ENCODE measurements at regions not wholly inside any gene's neighbourhood (a gene's known extent, or its start where the extent isn't known, plus 50 kb on each side); places are given as distances from the start of the nearest gene placed in this dataset.
A peak's percentile ranks its signal among the peaks of the same experiment; 100 is the strongest.

- 74 to 100% methylated on average over 1 to 2 of the region's 2 CpGs for WGBS, 2 donors
- intact Hi-C loops (cut with DNase I; ENCODE audit: low total_unique reads): no loop called here
- H3K9me3 ChIP-seq: no peaks in the 10 kb centered on the region
Observed at GRCh38 chrX:134747006-134747405, 50.0 kb downstream of the PABIR2 start.

DNA sequence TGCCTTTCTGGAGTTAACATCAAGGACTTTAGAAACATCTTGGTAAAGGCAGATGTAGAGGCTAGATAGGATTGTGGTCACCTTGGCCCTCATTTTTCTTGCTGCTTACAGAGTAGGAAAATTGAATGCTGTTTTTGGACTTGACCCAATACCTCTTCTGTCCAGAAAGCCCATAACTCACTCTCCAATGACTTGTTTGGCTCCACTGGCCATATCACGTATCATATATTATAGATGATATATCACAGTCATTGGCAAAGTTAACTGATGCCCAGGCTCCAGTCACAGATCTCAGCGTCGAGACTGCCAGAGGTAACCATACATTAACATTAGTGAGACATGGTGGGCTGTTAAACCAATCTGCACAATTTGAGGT lies 50.6 kb downstream of the PABIR2 start:
- no peaks in the 10 kb centered on the region for H3K9me3 ChIP-seq
- peak overlapping the region in 1 of 2 donors; percentile 24 for H3K27ac ChIP-seq
- TF ChIP-seq CTCF (IDR thresholded peaks at IDR 0.05) (no peak), POLR2A (IDR thresholded peaks at IDR 0.05) (no peak)
- no peak for DNase-seq
- WGBS, 2 donors: 45 to 73% methylated on average over 3 of the region's 3 CpGs
- H3K27me3 ChIP-seq: no peaks in the 10 kb centered on the region
- no peaks in the 10 kb centered on the region for H3K36me3 ChIP-seq (ENCODE audit: low read depth, missing control alignments)
- intact Hi-C loops (cut with DNase I; ENCODE audit: low total_unique reads): no loop called here
- no peak overlapping the region for H3K4me3 ChIP-seq
- peaks cover 6% of the 10 kb centered on the region for H3K4me1 ChIP-seq

More at GRCh38 chrX:134747006-134747405, 50.0 kb downstream of the PABIR2 start:
- H3K4me1 ChIP-seq: peaks cover 6% of the 10 kb centered on the region
- peak overlapping the region in 1 of 2 donors; percentile 24 for H3K27ac ChIP-seq
- no peak for DNase-seq
- TF ChIP-seq CTCF (IDR thresholded peaks at IDR 0.05) (no peak), POLR2A (IDR thresholded peaks at IDR 0.05) (no peak)
- no peak overlapping the region for H3K4me3 ChIP-seq
- no peaks in the 10 kb centered on the region for H3K36me3 ChIP-seq (ENCODE audit: low read depth, missing control alignments)
- no peaks in the 10 kb centered on the region for H3K27me3 ChIP-seq

DNA sequence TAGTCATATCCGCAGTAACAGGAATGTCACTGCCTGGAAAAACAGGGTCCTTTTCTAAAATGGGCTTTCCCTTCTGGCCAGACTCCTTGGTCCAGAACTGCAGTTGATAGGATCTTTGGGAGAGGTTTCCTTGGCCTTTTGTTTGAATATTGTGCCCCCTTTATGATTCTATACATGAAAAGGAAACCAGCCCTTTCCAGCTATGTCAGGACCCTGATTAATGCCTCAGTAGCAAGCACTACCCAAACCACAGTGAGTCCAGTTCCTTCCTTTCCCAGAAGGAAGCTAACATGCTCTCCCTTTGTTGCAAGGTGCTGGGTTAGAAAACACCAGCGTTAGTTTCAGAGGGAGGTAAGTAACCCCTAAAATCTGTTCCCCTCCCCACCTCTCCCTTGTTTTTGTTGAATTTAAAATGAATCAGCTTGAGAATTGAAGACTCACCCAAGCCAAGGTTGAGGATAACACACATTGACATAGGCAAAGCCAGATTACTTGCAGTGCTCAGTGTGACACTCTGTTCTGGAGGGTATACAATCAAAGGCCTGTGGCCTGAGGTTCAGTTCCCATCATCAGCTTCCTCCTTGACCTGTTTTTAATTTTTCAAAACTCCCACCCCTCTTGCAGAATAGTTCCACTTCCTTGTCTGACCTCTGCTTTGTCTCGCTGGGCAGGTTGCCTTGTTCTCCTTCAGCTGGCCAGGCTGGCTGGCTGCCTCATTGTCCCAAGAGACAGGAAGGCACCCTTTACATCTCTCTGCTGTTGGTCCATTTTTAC lies 51.2 kb downstream of the PABIR2 start:
- whole genome bisulfite sequencing, 2 donors: 49 to 72% methylated on average over 3 of the region's 3 CpGs
- intact Hi-C loops (cut with DNase I; ENCODE audit: low total_unique reads): no loop called here
- H3K36me3 ChIP-seq (ENCODE audit: low read depth, missing control alignments): no peaks in the 10 kb centered on the region
- peaks cover 6% of the 10 kb centered on the region for H3K4me1 ChIP-seq
- TF ChIP-seq CTCF (IDR thresholded peaks at IDR 0.05) (no peak), POLR2A (IDR thresholded peaks at IDR 0.05) (no peak)
- H3K27me3 ChIP-seq: no peaks in the 10 kb centered on the region
- H3K9me3 ChIP-seq: no peaks in the 10 kb centered on the region
- DNase-seq: no peak
- H3K27ac ChIP-seq: peak overlapping the region in 1 of 2 donors; percentile 24
- H3K4me3 ChIP-seq: no peak overlapping the region

DNA sequence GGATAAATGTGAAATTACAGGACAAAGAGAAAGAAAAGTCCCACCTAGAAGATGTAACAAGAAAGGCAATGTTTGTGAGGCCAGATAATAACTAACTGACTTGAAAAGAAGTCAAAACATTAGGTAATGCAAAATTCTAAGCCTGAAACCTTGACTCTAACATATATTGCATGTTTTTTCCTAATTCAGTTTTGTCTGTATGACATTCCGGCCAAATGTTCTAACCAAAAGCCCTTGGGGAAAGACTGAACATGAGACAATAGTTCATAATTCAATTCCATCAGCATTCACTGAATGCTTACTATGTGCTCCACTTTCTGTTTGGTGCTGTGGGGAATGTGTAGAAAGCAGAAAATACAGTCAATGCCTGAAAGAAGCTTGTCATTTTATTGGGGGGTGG lies 53.9 kb downstream of the PABIR2 start:
- no peaks in the 10 kb centered on the region for H3K9me3 ChIP-seq
- no peak for DNase-seq
- peaks cover 6% of the 10 kb centered on the region for H3K4me1 ChIP-seq
- no peaks in the 10 kb centered on the region for H3K36me3 ChIP-seq (ENCODE audit: low read depth, missing control alignments)
- H3K27ac ChIP-seq: no peak overlapping the region
- no peaks in the 10 kb centered on the region for H3K27me3 ChIP-seq
- TF ChIP-seq POLR2A (IDR thresholded peaks at IDR 0.05): no peak
- no peak for TF ChIP-seq CTCF (IDR thresholded peaks at IDR 0.05)
- WGBS, 2 donors: 60 to 65% methylated on average over 1 of the region's 1 CpG
- H3K4me3 ChIP-seq: no peak overlapping the region
- intact Hi-C loops (cut with DNase I; ENCODE audit: low total_unique reads): no loop called here

- H3K27ac ChIP-seq: no peak overlapping the region
- no peaks in the 10 kb centered on the region for H3K36me3 ChIP-seq (ENCODE audit: low read depth, missing control alignments)
- H3K9me3 ChIP-seq: no peaks in the 10 kb centered on the region
- WGBS, 2 donors: 91 to 96% methylated on average over 2 of the region's 2 CpGs
- peaks cover 6% of the 10 kb centered on the region for H3K4me1 ChIP-seq
- DNase-seq: no peak
- no peak for TF ChIP-seq CTCF (IDR thresholded peaks at IDR 0.05)
- no peak for TF ChIP-seq POLR2A (IDR thresholded peaks at IDR 0.05)
- H3K27me3 ChIP-seq: no peaks in the 10 kb centered on the region
- intact Hi-C loops (cut with DNase I; ENCODE audit: low total_unique reads): no loop called here
- H3K4me3 ChIP-seq: no peak overlapping the region
Observed at GRCh38 chrX:134742573-134742972, 54.4 kb downstream of the PABIR2 start.
